ENCODE measurements at regions not wholly inside any gene's neighbourhood (a gene's known extent, or its start where the extent isn't known, plus 50 kb on each side); places are given as distances from the start of the nearest gene placed in this dataset.

DNA sequence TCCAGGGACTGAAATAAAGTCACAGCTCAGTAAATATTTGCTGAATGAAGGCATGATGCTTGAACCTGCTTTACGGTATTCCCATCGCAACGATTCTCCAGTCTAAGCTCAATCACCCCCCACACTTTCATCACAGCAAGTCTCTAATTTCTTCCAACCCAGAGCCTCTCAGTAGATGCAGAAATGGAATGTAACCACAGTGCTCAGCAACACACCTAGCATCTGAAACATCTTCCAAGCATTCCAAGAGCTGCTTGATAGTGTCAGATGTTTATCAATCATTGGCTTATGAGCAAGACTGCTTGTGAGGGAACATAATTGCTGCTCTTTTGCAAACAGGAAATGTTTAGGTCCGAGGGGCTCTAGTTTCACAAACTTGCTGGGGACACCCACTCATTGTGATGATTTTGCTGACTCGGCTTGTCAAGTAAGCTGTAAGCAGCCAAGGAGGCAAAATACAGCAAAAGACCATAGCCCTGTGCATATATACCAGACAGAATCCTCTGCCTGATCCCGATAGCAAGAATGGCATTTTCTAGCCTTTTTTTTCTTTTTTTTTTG is 751.2 kb downstream of the NR2F2 start:
- TF ChIP-seq, protein P1, sequence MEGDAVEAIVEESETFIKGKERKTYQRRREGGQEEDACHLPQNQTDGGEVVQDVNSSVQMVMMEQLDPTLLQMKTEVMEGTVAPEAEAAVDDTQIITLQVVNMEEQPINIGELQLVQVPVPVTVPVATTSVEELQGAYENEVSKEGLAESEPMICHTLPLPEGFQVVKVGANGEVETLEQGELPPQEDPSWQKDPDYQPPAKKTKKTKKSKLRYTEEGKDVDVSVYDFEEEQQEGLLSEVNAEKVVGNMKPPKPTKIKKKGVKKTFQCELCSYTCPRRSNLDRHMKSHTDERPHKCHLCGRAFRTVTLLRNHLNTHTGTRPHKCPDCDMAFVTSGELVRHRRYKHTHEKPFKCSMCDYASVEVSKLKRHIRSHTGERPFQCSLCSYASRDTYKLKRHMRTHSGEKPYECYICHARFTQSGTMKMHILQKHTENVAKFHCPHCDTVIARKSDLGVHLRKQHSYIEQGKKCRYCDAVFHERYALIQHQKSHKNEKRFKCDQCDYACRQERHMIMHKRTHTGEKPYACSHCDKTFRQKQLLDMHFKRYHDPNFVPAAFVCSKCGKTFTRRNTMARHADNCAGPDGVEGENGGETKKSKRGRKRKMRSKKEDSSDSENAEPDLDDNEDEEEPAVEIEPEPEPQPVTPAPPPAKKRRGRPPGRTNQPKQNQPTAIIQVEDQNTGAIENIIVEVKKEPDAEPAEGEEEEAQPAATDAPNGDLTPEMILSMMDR (IDR thresholded peaks at IDR 0.05) = no peak
- TF ChIP-seq POLR2A (IDR thresholded peaks at IDR 0.05) = no peak

All from heart left ventricle (tissue), 13 donors.